HEK293T (cell line): ENCODE measurements at regions not wholly inside any gene's neighbourhood (a gene's known extent, or its start where the extent isn't known, plus 50 kb on each side); places are given as distances from the start of the nearest gene placed in this dataset.

Experiments used
- BHLHE40 ChIP-seq: fragments of 450-650 bp; IDR thresholded peaks from 2 replicates; pipeline ENCODE4 v1.6.1; 2016; ENCODE audit warnings: mild to moderate bottlenecking, moderate library complexity, borderline replicate concordance
- FOXA1 ChIP-seq: fragments of 450-650 bp; IDR thresholded peaks from 2 replicates; pipeline ENCODE4 v1.6.1; 2016; ENCODE audit warnings: mild to moderate bottlenecking
- FOXK2 ChIP-seq: fragments of 450-650 bp; IDR thresholded peaks from 2 replicates; pipeline ENCODE4 v1.6.1; 2016; ENCODE audit warnings: mild to moderate bottlenecking
- FOXM1 ChIP-seq: fragments of 450-650 bp; IDR thresholded peaks from 2 replicates; pipeline ENCODE4 v1.6.1; 2017; ENCODE audit warnings: mild to moderate bottlenecking, borderline replicate concordance
- PKNOX1 ChIP-seq: fragments of 450-650 bp; IDR thresholded peaks from 2 replicates; pipeline ENCODE4 v1.6.1; 2016

GRCh38 chr13:53260594-53260993, 232.0 kb downstream of the OLFM4 start:
- TF ChIP-seq BHLHE40: no peak
- TF ChIP-seq FOXA1: no peak
- TF ChIP-seq FOXK2: no peak
- TF ChIP-seq PKNOX1: no peak
- TF ChIP-seq FOXM1: no peak
